Sigmoid colon (tissue), 4 donors: ENCODE measurements at regions not wholly inside any gene's neighbourhood (a gene's known extent, or its start where the extent isn't known, plus 50 kb on each side); places are given as distances from the start of the nearest gene placed in this dataset.

ENCODE experiments used
- POLR2A ChIP-seq, 2 donors: fragments of 450-650 bp; IDR thresholded peaks; one replicate each; pipeline ENCODE4 v1.6.1; 2016; ENCODE audit warnings: antibody characterized with exemption in 2 of 2, mild to moderate bottlenecking in 2 of 2, moderate library complexity in 2 of 2
- POLR2AphosphoS5 ChIP-seq, 4 donors: sonication (generic); formaldehyde crosslinking; IDR thresholded peaks; one replicate each; pipeline ENCODE4 v1.6.1; 2017; ENCODE audit warnings: antibody characterized with exemption in 4 of 4
- TF ChIP-seq, protein P1 (sequence below), 4 experiments: fragments of 450-650 bp in 3 of 4; fragments of 200-600 bp in 1 of 4; IDR thresholded peaks; one replicate each; pipeline ENCODE4 v1.5.1; 2016 to 2019; ENCODE audit warnings: antibody characterized with exemption in 4 of 4, mild to moderate bottlenecking in 3 of 4, moderate library complexity in 2 of 4

DNA sequence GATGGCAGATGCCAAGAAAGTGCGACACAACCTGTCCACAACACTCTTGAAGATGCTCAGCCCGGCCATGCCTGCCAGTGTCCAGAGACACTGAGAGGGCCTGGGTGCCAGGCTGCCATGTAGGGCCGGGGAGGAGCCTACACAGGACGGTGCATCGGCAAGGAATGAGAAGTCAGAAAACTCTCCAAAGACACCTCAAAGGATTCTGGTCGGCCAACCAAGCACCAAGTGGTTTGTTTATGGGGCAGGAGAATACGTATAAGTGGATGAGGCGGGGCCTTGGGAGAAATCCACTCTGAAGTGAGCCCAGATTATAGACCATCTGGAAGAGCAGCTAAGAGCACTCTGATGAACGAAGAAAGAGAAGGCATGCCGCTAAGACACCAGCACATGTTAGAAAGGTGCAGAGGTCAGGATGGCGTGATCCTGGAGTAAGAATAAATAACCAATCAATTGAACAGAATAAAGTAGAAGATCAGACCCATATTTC is 120.7 kb upstream of the FOXQ1 start:
- TF ChIP-seq POLR2A (IDR thresholded peaks at IDR 0.05) (no peak), POLR2AphosphoS5 (IDR thresholded peaks at IDR 0.05) (no peak)
- TF ChIP-seq, protein P1, sequence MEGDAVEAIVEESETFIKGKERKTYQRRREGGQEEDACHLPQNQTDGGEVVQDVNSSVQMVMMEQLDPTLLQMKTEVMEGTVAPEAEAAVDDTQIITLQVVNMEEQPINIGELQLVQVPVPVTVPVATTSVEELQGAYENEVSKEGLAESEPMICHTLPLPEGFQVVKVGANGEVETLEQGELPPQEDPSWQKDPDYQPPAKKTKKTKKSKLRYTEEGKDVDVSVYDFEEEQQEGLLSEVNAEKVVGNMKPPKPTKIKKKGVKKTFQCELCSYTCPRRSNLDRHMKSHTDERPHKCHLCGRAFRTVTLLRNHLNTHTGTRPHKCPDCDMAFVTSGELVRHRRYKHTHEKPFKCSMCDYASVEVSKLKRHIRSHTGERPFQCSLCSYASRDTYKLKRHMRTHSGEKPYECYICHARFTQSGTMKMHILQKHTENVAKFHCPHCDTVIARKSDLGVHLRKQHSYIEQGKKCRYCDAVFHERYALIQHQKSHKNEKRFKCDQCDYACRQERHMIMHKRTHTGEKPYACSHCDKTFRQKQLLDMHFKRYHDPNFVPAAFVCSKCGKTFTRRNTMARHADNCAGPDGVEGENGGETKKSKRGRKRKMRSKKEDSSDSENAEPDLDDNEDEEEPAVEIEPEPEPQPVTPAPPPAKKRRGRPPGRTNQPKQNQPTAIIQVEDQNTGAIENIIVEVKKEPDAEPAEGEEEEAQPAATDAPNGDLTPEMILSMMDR (IDR thresholded peaks at IDR 0.05), result no peak
